ENCODE measurements at regions not wholly inside any gene's neighbourhood (a gene's known extent, or its start where the extent isn't known, plus 50 kb on each side); places are given as distances from the start of the nearest gene placed in this dataset.

- Histone ChIP-seq H3K36me3 (no peaks in the 10 kb centered on the region), H3K9me3 (ENCODE audit: low read depth) (no peaks in the 10 kb centered on the region), H3K27ac (no peak overlapping the region)
Measured at GRCh38 chr9:26520141-26520540, 372.5 kb downstream of the CAAP1 start.

GRCh38 chr9:26516773-26517343 lies 375.7 kb downstream of the CAAP1 start:
- Histone ChIP-seq H3K36me3 (no peaks in the 10 kb centered on the region), H3K27me3 (no peaks in the 10 kb centered on the region), H3K4me3 (no peak overlapping the region), H3K4me1 (ENCODE audit: low read depth) (no peaks in the 10 kb centered on the region), H3K9me3 (ENCODE audit: low read depth) (no peaks in the 10 kb centered on the region), H3K27ac (no peak overlapping the region)
- no peak for DNase-seq (ENCODE audit: low read depth in 1 of 2, low spot score in 1 of 2)
- TF ChIP-seq CTCF (IDR thresholded peaks at IDR 0.05; ENCODE audit: low read depth, low read length), result no peak

More at GRCh38 chr9:26520141-26520540, 372.5 kb downstream of the CAAP1 start:
- DNase-seq (ENCODE audit: low read depth in 1 of 2, low spot score in 1 of 2), result no peak
- Histone ChIP-seq H3K27me3 (no peaks in the 10 kb centered on the region), H3K4me1 (ENCODE audit: low read depth) (no peaks in the 10 kb centered on the region), H3K4me3 (no peak overlapping the region)
- no peak for TF ChIP-seq CTCF (IDR thresholded peaks at IDR 0.05; ENCODE audit: low read depth, low read length)

- Histone ChIP-seq H3K9me3 (ENCODE audit: low read depth) (no peaks in the 10 kb centered on the region), H3K36me3 (no peaks in the 10 kb centered on the region)
Measured at GRCh38 chr9:26513730-26514129, 378.9 kb downstream of the CAAP1 start.

GRCh38 chr9:26510137-26510536 lies 382.5 kb downstream of the CAAP1 start:
- no peaks in the 10 kb centered on the region for H3K9me3 ChIP-seq (ENCODE audit: low read depth)
- no peak for TF ChIP-seq CTCF (IDR thresholded peaks at IDR 0.05; ENCODE audit: low read depth, low read length)
- H3K4me3 ChIP-seq, result no peak overlapping the region
- no peak overlapping the region for H3K27ac ChIP-seq
- H3K36me3 ChIP-seq, result no peaks in the 10 kb centered on the region
- no peaks in the 10 kb centered on the region for H3K4me1 ChIP-seq (ENCODE audit: low read depth)
- H3K27me3 ChIP-seq, result no peaks in the 10 kb centered on the region
- DNase-seq (ENCODE audit: low read depth in 1 of 2, low spot score in 1 of 2), result no peak

More at GRCh38 chr9:26513730-26514129, 378.9 kb downstream of the CAAP1 start:
- TF ChIP-seq CTCF (IDR thresholded peaks at IDR 0.05; ENCODE audit: low read depth, low read length), result no peak
- no peak for DNase-seq (ENCODE audit: low read depth in 1 of 2, low spot score in 1 of 2)
- no peak overlapping the region for H3K27ac ChIP-seq
- H3K4me1 ChIP-seq (ENCODE audit: low read depth), result no peaks in the 10 kb centered on the region
- H3K27me3 ChIP-seq, result no peaks in the 10 kb centered on the region
- H3K4me3 ChIP-seq, result no peak overlapping the region

GRCh38 chr9:26508897-26509296 lies 383.7 kb downstream of the CAAP1 start:
- H3K36me3 ChIP-seq, result no peaks in the 10 kb centered on the region
- no peak overlapping the region for H3K27ac ChIP-seq
- H3K9me3 ChIP-seq (ENCODE audit: low read depth), result no peaks in the 10 kb centered on the region
- TF ChIP-seq CTCF (IDR thresholded peaks at IDR 0.05; ENCODE audit: low read depth, low read length), result no peak
- no peak overlapping the region for H3K4me3 ChIP-seq
- no peaks in the 10 kb centered on the region for H3K4me1 ChIP-seq (ENCODE audit: low read depth)
- DNase-seq (ENCODE audit: low read depth in 1 of 2, low spot score in 1 of 2), result no peak
- no peaks in the 10 kb centered on the region for H3K27me3 ChIP-seq
